ENCODE measurements at regions not wholly inside any gene's neighbourhood (a gene's known extent, or its start where the extent isn't known, plus 50 kb on each side); places are given as distances from the start of the nearest gene placed in this dataset.

GRCh38 chr2:138841459-138841858, 61.3 kb upstream of the NXPH2 start:
- Histone ChIP-seq H3K36me3 (no peaks in the 10 kb centered on the region), H3K4me3 (no peak overlapping the region), H3K4me1 (no peaks in the 10 kb centered on the region), H3K27ac (no peak overlapping the region), H3K27me3 (no peaks in the 10 kb centered on the region), H3K9me3 (no peaks in the 10 kb centered on the region)
- TF ChIP-seq, protein P1, sequence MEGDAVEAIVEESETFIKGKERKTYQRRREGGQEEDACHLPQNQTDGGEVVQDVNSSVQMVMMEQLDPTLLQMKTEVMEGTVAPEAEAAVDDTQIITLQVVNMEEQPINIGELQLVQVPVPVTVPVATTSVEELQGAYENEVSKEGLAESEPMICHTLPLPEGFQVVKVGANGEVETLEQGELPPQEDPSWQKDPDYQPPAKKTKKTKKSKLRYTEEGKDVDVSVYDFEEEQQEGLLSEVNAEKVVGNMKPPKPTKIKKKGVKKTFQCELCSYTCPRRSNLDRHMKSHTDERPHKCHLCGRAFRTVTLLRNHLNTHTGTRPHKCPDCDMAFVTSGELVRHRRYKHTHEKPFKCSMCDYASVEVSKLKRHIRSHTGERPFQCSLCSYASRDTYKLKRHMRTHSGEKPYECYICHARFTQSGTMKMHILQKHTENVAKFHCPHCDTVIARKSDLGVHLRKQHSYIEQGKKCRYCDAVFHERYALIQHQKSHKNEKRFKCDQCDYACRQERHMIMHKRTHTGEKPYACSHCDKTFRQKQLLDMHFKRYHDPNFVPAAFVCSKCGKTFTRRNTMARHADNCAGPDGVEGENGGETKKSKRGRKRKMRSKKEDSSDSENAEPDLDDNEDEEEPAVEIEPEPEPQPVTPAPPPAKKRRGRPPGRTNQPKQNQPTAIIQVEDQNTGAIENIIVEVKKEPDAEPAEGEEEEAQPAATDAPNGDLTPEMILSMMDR (IDR thresholded peaks at IDR 0.05) = no peak
- TF ChIP-seq POLR2AphosphoS5 (IDR thresholded peaks at IDR 0.05; ENCODE audit: insufficient read depth in 1 of 2, low read depth in 1 of 2) = no peak
- TF ChIP-seq POLR2A (IDR thresholded peaks at IDR 0.05) = no peak
- no peak for DNase-seq (ENCODE audit: extremely low spot score in 2 of 2)
- intact Hi-C loops (cut with DNase I) = no loop called here

DNA sequence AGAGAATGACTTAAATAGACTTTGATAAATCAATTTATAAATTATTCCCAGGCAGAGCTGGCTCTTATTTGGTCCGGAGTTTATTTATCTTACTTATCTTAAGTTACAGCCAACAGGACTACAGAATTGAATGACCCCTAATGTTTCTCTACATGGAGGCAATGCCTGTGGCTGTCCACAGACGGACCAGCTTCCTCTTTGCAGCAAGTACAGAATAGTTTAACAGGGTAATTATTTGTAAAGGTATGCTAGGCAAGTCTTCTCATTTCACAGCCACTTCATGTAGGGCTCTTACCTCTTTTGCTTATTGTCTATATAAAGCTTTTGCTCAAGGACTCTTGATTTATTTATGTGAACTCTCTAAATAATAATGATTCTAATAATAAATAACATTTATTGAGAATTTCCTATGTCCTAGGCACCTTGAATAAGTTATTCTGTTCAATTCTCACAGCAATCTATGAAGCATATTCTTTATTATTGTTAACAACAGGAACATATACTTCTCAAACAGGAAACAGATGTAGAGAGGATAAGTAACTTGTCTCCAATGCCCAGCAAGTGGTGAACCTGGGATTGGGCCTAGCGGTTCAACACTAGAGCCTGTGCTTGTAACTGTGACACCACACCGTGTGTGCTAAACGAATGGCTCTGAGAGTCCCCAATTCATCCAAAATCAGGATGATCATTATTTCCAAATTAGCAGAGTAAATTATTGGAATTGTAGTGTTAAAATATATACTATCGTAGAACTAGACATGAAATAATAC, 58.8 kb upstream of the NXPH2 start:
- Histone ChIP-seq H3K27me3 (no peaks in the 10 kb centered on the region), H3K4me1 (no peaks in the 10 kb centered on the region), H3K36me3 (no peaks in the 10 kb centered on the region), H3K9me3 (no peaks in the 10 kb centered on the region), H3K27ac (no peak overlapping the region), H3K4me3 (no peak overlapping the region)
- intact Hi-C loops (cut with DNase I) = no loop called here
- TF ChIP-seq POLR2A (IDR thresholded peaks at IDR 0.05) (no peak), POLR2AphosphoS5 (IDR thresholded peaks at IDR 0.05; ENCODE audit: insufficient read depth in 1 of 2, low read depth in 1 of 2) (no peak)
- TF ChIP-seq, protein P1 (IDR thresholded peaks at IDR 0.05) = no peak
- DNase-seq (ENCODE audit: extremely low spot score in 2 of 2) = no peak

- intact Hi-C loops (cut with DNase I) = no loop called here
- no peaks in the 10 kb centered on the region for H3K4me1 ChIP-seq
- no peak overlapping the region for H3K27ac ChIP-seq
- TF ChIP-seq POLR2AphosphoS5 (IDR thresholded peaks at IDR 0.05; ENCODE audit: insufficient read depth in 1 of 2, low read depth in 1 of 2) = no peak
- TF ChIP-seq, protein P1 (IDR thresholded peaks at IDR 0.05) = no peak
- no peak for TF ChIP-seq POLR2A (IDR thresholded peaks at IDR 0.05)
- H3K9me3 ChIP-seq = no peaks in the 10 kb centered on the region
- DNase-seq (ENCODE audit: extremely low spot score in 2 of 2) = no peak
- H3K27me3 ChIP-seq = no peaks in the 10 kb centered on the region
- no peaks in the 10 kb centered on the region for H3K36me3 ChIP-seq
- H3K4me3 ChIP-seq = no peak overlapping the region
Observed at GRCh38 chr2:138831691-138832090, 51.5 kb upstream of the NXPH2 start.

DNA sequence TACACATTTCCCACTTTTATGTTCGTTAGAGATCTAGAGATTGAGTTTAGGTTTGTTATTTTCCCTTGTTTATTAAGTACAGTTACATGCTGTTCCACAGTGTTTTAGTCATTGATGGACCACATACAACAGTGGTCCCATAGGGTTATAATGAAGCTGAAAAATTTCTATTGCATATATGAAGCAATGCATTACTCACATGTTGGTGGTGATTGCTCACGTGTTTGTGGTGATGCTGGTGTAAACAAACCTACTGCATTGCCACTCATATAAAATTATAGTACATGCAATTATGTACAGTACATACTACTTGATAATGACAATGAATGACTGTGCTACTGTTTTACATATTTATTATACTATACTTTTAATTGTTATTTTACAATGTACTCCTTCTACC, 51.0 kb upstream of the NXPH2 start:
- TF ChIP-seq, protein P1 (IDR thresholded peaks at IDR 0.05) = no peak
- TF ChIP-seq POLR2AphosphoS5 (IDR thresholded peaks at IDR 0.05; ENCODE audit: insufficient read depth in 1 of 2, low read depth in 1 of 2) (no peak), POLR2A (IDR thresholded peaks at IDR 0.05) (no peak)

GRCh38 chr2:138830547-138830946, 50.4 kb upstream of the NXPH2 start:
- intact Hi-C loops (cut with DNase I) = no loop called here
- TF ChIP-seq POLR2AphosphoS5 (IDR thresholded peaks at IDR 0.05; ENCODE audit: insufficient read depth in 1 of 2, low read depth in 1 of 2) (no peak), POLR2A (IDR thresholded peaks at IDR 0.05) (no peak)
- TF ChIP-seq, protein P1 (IDR thresholded peaks at IDR 0.05) = no peak
- H3K4me1 ChIP-seq = no peaks in the 10 kb centered on the region
- no peak overlapping the region for H3K27ac ChIP-seq
- no peak overlapping the region for H3K4me3 ChIP-seq
- no peak for DNase-seq (ENCODE audit: extremely low spot score in 2 of 2)
- no peaks in the 10 kb centered on the region for H3K27me3 ChIP-seq
- H3K9me3 ChIP-seq = no peaks in the 10 kb centered on the region
- H3K36me3 ChIP-seq = no peaks in the 10 kb centered on the region

More for the DNA sequence above, 51.0 kb upstream of the NXPH2 start:
- H3K9me3 ChIP-seq = no peaks in the 10 kb centered on the region
- no peak overlapping the region for H3K27ac ChIP-seq
- H3K36me3 ChIP-seq = no peaks in the 10 kb centered on the region
- no peaks in the 10 kb centered on the region for H3K4me1 ChIP-seq
- no peaks in the 10 kb centered on the region for H3K27me3 ChIP-seq
- intact Hi-C loops (cut with DNase I) = no loop called here
- DNase-seq (ENCODE audit: extremely low spot score in 2 of 2) = no peak
- no peak overlapping the region for H3K4me3 ChIP-seq

Data from vagina (tissue), 2 donors.